ENCODE measurements at regions not wholly inside any gene's neighbourhood (a gene's known extent, or its start where the extent isn't known, plus 50 kb on each side); places are given as distances from the start of the nearest gene placed in this dataset.
"Not testable (repeated sequence)": the region's sequence is repeated elsewhere in the genome, so short reads cannot be mapped to it uniquely, and the experiment has no call there.

- DNase-seq (ENCODE audit: low spot score) = no peak
Measured at GRCh38 chrX:114015966-114016365, 567.9 kb upstream of the HTR2C start.

- DNase-seq (ENCODE audit: low spot score) = no peak
Measured at GRCh38 chrX:114006664-114007063, 577.2 kb upstream of the HTR2C start.

- no peak for DNase-seq (ENCODE audit: low spot score)
Measured at GRCh38 chrX:113996781-113997180, 587.1 kb upstream of the HTR2C start.

- not testable (repeated sequence) for DNase-seq (ENCODE audit: low spot score)
Measured at GRCh38 chrX:113991720-113992119, 592.2 kb upstream of the HTR2C start.

- DNase-seq (ENCODE audit: low spot score) = not testable (repeated sequence)
Measured at GRCh38 chrX:113990669-113991068, 593.2 kb upstream of the HTR2C start.

- DNase-seq (ENCODE audit: low spot score) = not testable (repeated sequence)
Measured at GRCh38 chrX:113988315-113988935, 595.5 kb upstream of the HTR2C start.

GRCh38 chrX:113986427-113986826 is 597.5 kb upstream of the HTR2C start:
- no peak for DNase-seq (ENCODE audit: low spot score)

GRCh38 chrX:113982766-113983165 is 601.1 kb upstream of the HTR2C start:
- no peak for DNase-seq (ENCODE audit: low spot score)

- DNase-seq (ENCODE audit: low spot score) = no peak
Measured at GRCh38 chrX:113980953-113981352, 602.9 kb upstream of the HTR2C start.

- no peak for DNase-seq (ENCODE audit: low spot score)
Measured at GRCh38 chrX:113977887-113978286, 606.0 kb upstream of the HTR2C start.

- DNase-seq (ENCODE audit: low spot score) = no peak
Measured at GRCh38 chrX:113975441-113975840, 608.4 kb upstream of the HTR2C start.

- no peak for DNase-seq (ENCODE audit: low spot score)
Measured at GRCh38 chrX:113974881-113975280, 609.0 kb upstream of the HTR2C start.

- no peak for DNase-seq (ENCODE audit: low spot score)
Measured at GRCh38 chrX:113973706-113974105, 610.2 kb upstream of the HTR2C start.

- no peak for DNase-seq (ENCODE audit: low spot score)
Measured at GRCh38 chrX:113966791-113967190, 617.1 kb upstream of the HTR2C start.

- DNase-seq (ENCODE audit: low spot score) = no peak
Measured at GRCh38 chrX:113962343-113962742, 621.5 kb upstream of the HTR2C start.

GRCh38 chrX:113959912-113960626 is 623.8 kb upstream of the HTR2C start:
- no peak for DNase-seq (ENCODE audit: low spot score)

GRCh38 chrX:113956936-113957335 is 627.0 kb upstream of the HTR2C start:
- no peak for DNase-seq (ENCODE audit: low spot score)

GRCh38 chrX:113954297-113954696 is 629.6 kb upstream of the HTR2C start:
- no peak for DNase-seq (ENCODE audit: low spot score)

- DNase-seq (ENCODE audit: low spot score) = no peak
Measured at GRCh38 chrX:113950081-113950678, 633.7 kb upstream of the HTR2C start.

GRCh38 chrX:113947548-113947947 is 636.3 kb upstream of the HTR2C start:
- DNase-seq (ENCODE audit: low spot score) = no peak

- no peak for DNase-seq (ENCODE audit: low spot score)
Measured at GRCh38 chrX:113935518-113935917, 648.4 kb upstream of the HTR2C start.

- DNase-seq (ENCODE audit: low spot score) = no peak
Measured at GRCh38 chrX:113933931-113934330, 650.0 kb upstream of the HTR2C start.

- no peak for DNase-seq (ENCODE audit: low spot score)
Measured at GRCh38 chrX:113929004-113929403, 654.9 kb upstream of the HTR2C start.

Data from HuH-7.5 (cell line).